SJSA1 (cell line): ENCODE measurements at regions not wholly inside any gene's neighbourhood (a gene's known extent, or its start where the extent isn't known, plus 50 kb on each side); places are given as distances from the start of the nearest gene placed in this dataset.

Experiments used
- DNase-seq, 2 experiments: peaks; one replicate each; pipeline ENCODE4 v3.0.0-alpha.2; 2015 to 2020; ENCODE audit warnings: low spot score in 2 of 2, low read depth in 1 of 2
- H3K27ac ChIP-seq: fragments of 250-450 bp; sonication (Bioruptor Pico); 2 replicates; pipeline ENCODE4 v1.5.1; 2020; ENCODE audit warnings: mild to moderate bottlenecking, moderate library complexity
- H3K27me3 ChIP-seq: fragments of 250-450 bp; sonication (Bioruptor Pico); replicated peaks from 2 replicates; pipeline ENCODE4 v1.5.1; 2020; ENCODE audit warnings: mild to moderate bottlenecking, moderate library complexity
- H3K36me3 ChIP-seq: fragments of 250-450 bp; sonication (Bioruptor Pico); 2 replicates; pipeline ENCODE4 v1.5.1; 2020; ENCODE audit warnings: mild to moderate bottlenecking
- H3K4me1 ChIP-seq: fragments of 250-450 bp; sonication (Bioruptor Pico); replicated peaks from 2 replicates; pipeline ENCODE4 v1.6.1; 2021; ENCODE audit warnings: mild to moderate bottlenecking
- H3K4me3 ChIP-seq: fragments of 250-450 bp; sonication (Bioruptor Pico); 2 replicates; pipeline ENCODE4 v1.5.1; 2020; ENCODE audit warnings: mild to moderate bottlenecking
- H3K9me3 ChIP-seq: fragments of 250-450 bp; sonication (Bioruptor Pico); replicated peaks from 2 replicates; pipeline ENCODE4 v1.5.1; 2020; ENCODE audit warnings: mild to moderate bottlenecking

GRCh38 chr20:33908336-33908735 lies 85.4 kb upstream of the RALY start:
- no peak overlapping the region for H3K4me3 ChIP-seq
- no peaks in the 10 kb centered on the region for H3K9me3 ChIP-seq
- DNase-seq, result peak; percentile 41 to 54
- no peaks in the 10 kb centered on the region for H3K27me3 ChIP-seq
- H3K27ac ChIP-seq, result no peak overlapping the region
- H3K36me3 ChIP-seq, result no peaks in the 10 kb centered on the region
- H3K4me1 ChIP-seq, result peaks cover 30% of the 10 kb centered on the region

GRCh38 chr20:33908868-33909267 lies 84.8 kb upstream of the RALY start:
- H3K9me3 ChIP-seq, result no peaks in the 10 kb centered on the region
- H3K27ac ChIP-seq, result peak overlapping the region; percentile 79
- no peak for DNase-seq
- H3K36me3 ChIP-seq, result no peaks in the 10 kb centered on the region
- H3K4me1 ChIP-seq, result peaks cover 30% of the 10 kb centered on the region
- H3K4me3 ChIP-seq, result no peak overlapping the region
- H3K27me3 ChIP-seq, result no peaks in the 10 kb centered on the region

- H3K4me1 ChIP-seq, result peaks cover 30% of the 10 kb centered on the region
- DNase-seq, result peak; percentile 77 to 82
- H3K27ac ChIP-seq, result peak overlapping the region; percentile 79
- no peak overlapping the region for H3K4me3 ChIP-seq
- no peaks in the 10 kb centered on the region for H3K9me3 ChIP-seq
- no peaks in the 10 kb centered on the region for H3K36me3 ChIP-seq
- no peaks in the 10 kb centered on the region for H3K27me3 ChIP-seq
These were observed 84.3 kb upstream of the RALY start for GRCh38 chr20:33909331-33909921.

GRCh38 chr20:33910056-33910455 lies 83.7 kb upstream of the RALY start:
- Histone ChIP-seq H3K27me3 (no peaks in the 10 kb centered on the region), H3K4me1 (peaks cover 30% of the 10 kb centered on the region), H3K9me3 (no peaks in the 10 kb centered on the region), H3K27ac (peak overlapping the region; percentile 79), H3K36me3 (no peaks in the 10 kb centered on the region), H3K4me3 (no peak overlapping the region)
- DNase-seq, result no peak

GRCh38 chr20:33910529-33911327 lies 83.0 kb upstream of the RALY start:
- DNase-seq, result no peak

DNA sequence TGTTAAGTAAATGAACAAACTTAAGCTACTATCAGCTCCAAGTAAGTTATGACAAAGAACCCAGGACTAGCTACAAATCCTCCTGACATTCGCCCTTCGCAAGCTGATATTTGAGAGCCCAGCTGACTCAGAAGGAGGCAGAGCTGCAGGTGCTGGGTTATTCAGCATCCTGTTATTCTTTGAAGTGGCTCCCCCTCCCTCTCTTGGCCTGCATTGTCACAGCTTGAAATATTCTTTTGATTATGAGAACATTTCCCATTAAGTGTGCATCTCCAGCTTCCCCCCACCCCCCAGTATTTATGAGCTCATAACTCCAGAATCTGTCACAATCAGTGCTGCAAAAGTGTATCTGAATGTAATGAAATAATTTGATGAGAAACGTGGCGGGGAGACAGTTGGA lies 78.8 kb upstream of the RALY start:
- Histone ChIP-seq H3K27ac (no peak overlapping the region), H3K36me3 (no peaks in the 10 kb centered on the region), H3K27me3 (no peaks in the 10 kb centered on the region), H3K4me3 (no peak overlapping the region), H3K4me1 (peaks cover 10% of the 10 kb centered on the region), H3K9me3 (no peaks in the 10 kb centered on the region)
- no peak for DNase-seq

More at GRCh38 chr20:33910529-33911327, 83.0 kb upstream of the RALY start:
- peaks cover 30% of the 10 kb centered on the region for H3K4me1 ChIP-seq
- H3K36me3 ChIP-seq, result no peaks in the 10 kb centered on the region
- H3K4me3 ChIP-seq, result no peak overlapping the region
- H3K27me3 ChIP-seq, result no peaks in the 10 kb centered on the region
- H3K9me3 ChIP-seq, result no peaks in the 10 kb centered on the region
- H3K27ac ChIP-seq, result 0 out of 2 replicates have a peak overlapping the region, but pooled peaks have one; percentile 6

GRCh38 chr20:33915726-33916331 lies 77.9 kb upstream of the RALY start:
- peaks cover under 1% of the 10 kb centered on the region for H3K4me1 ChIP-seq
- no peak overlapping the region for H3K4me3 ChIP-seq
- no peaks in the 10 kb centered on the region for H3K27me3 ChIP-seq
- peak in 1 of 2 experiments; percentile 50 for DNase-seq
- H3K36me3 ChIP-seq, result no peaks in the 10 kb centered on the region
- no peaks in the 10 kb centered on the region for H3K9me3 ChIP-seq
- H3K27ac ChIP-seq, result no peak overlapping the region

- H3K27ac ChIP-seq, result no peak overlapping the region
- no peak for DNase-seq
- no peaks in the 10 kb centered on the region for H3K4me1 ChIP-seq
- H3K36me3 ChIP-seq, result no peaks in the 10 kb centered on the region
- H3K27me3 ChIP-seq, result no peaks in the 10 kb centered on the region
- no peak overlapping the region for H3K4me3 ChIP-seq
- no peaks in the 10 kb centered on the region for H3K9me3 ChIP-seq
These were observed 76.9 kb upstream of the RALY start for GRCh38 chr20:33916768-33917167.

DNA sequence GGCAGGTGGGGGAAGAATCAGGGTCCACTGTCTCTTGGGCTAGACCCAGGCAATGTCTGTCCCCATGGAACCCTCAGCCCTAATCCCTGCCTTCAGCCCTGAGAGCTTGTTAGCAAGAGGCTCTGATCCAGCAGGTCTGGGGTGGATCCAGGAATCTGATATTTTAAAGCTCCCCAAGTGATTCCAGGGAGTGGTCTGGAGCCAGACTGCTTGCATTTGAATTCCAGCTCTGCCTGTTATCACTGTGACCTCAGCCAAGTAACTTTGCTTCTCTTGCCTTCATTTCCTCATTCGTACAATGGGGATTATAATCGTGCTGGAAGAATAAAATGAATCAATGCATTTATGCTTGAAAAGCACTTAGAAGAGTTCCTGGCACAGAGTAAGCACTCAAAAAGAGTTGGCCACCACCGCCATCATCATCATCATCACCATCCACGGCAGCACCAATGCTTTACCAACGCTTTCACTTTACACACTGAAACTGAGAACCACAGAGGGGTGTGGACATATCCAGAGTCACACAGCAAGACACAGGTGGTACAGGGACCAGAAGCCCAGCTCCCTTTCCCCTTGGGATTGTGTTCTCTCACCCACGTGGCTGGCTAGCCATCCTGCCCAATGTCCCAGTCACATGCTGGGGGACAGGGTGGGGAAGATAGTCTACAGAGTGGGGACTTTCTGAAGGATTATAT lies 75.7 kb upstream of the RALY start:
- no peak overlapping the region for H3K4me3 ChIP-seq
- H3K27me3 ChIP-seq, result no peaks in the 10 kb centered on the region
- no peak overlapping the region for H3K27ac ChIP-seq
- no peaks in the 10 kb centered on the region for H3K4me1 ChIP-seq
- H3K36me3 ChIP-seq, result no peaks in the 10 kb centered on the region
- no peak for DNase-seq
- no peaks in the 10 kb centered on the region for H3K9me3 ChIP-seq

DNA sequence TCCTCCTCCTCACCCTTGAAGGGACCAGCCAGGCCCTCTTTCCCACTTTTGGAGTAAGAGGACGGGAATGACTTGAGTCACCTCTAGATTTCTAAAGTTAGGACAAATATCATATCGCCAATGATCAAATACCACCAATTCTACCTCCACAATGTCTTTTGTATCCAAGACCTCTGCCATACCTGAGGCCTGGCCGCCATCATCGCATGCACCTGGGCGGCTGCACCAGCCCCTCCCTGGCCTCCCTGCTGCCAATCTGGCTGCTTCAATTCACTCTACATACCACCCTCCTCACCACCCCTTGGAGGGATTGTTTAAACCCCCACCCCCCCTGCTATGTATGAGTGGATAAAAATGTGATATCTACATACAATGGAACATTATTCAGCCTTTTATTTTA lies 75.0 kb upstream of the RALY start:
- Histone ChIP-seq H3K4me1 (no peaks in the 10 kb centered on the region), H3K36me3 (no peaks in the 10 kb centered on the region), H3K27ac (no peak overlapping the region), H3K9me3 (no peaks in the 10 kb centered on the region), H3K4me3 (no peak overlapping the region), H3K27me3 (no peaks in the 10 kb centered on the region)
- no peak for DNase-seq

- H3K36me3 ChIP-seq, result no peaks in the 10 kb centered on the region
These were observed 74.1 kb upstream of the RALY start for GRCh38 chr20:33919653-33920052.

GRCh38 chr20:33922224-33922623 lies 71.5 kb upstream of the RALY start:
- Histone ChIP-seq H3K27me3 (no peaks in the 10 kb centered on the region), H3K4me3 (no peak overlapping the region), H3K9me3 (no peaks in the 10 kb centered on the region), H3K36me3 (no peaks in the 10 kb centered on the region), H3K4me1 (no peaks in the 10 kb centered on the region), H3K27ac (no peak overlapping the region)
- no peak for DNase-seq

More at GRCh38 chr20:33919653-33920052, 74.1 kb upstream of the RALY start:
- H3K27me3 ChIP-seq, result no peaks in the 10 kb centered on the region
- H3K9me3 ChIP-seq, result no peaks in the 10 kb centered on the region
- no peaks in the 10 kb centered on the region for H3K4me1 ChIP-seq
- no peak overlapping the region for H3K4me3 ChIP-seq
- no peak overlapping the region for H3K27ac ChIP-seq
- DNase-seq, result no peak

- Histone ChIP-seq H3K4me3 (no peak overlapping the region), H3K9me3 (no peaks in the 10 kb centered on the region), H3K27me3 (no peaks in the 10 kb centered on the region), H3K27ac (no peak overlapping the region), H3K4me1 (no peaks in the 10 kb centered on the region), H3K36me3 (no peaks in the 10 kb centered on the region)
- no peak for DNase-seq
These were observed 70.0 kb upstream of the RALY start for GRCh38 chr20:33923740-33924139.

GRCh38 chr20:33925867-33926266 lies 67.8 kb upstream of the RALY start:
- H3K27ac ChIP-seq, result no peak overlapping the region
- DNase-seq, result no peak
- no peak overlapping the region for H3K4me3 ChIP-seq
- H3K27me3 ChIP-seq, result no peaks in the 10 kb centered on the region
- H3K36me3 ChIP-seq, result no peaks in the 10 kb centered on the region
- no peaks in the 10 kb centered on the region for H3K9me3 ChIP-seq
- H3K4me1 ChIP-seq, result no peaks in the 10 kb centered on the region
